GM18519 (cell line): ENCODE measurements at regions not wholly inside any gene's neighbourhood (a gene's known extent, or its start where the extent isn't known, plus 50 kb on each side); places are given as distances from the start of the nearest gene placed in this dataset.
"Not testable (repeated sequence)": the region's sequence is repeated elsewhere in the genome, so short reads cannot be mapped to it uniquely, and the experiment has no call there.

ENCODE experiments used
- ATAC-seq: cut with Tn5 transposase; IDR thresholded peaks from one replicate; pipeline ENCODE4 v1.9.1; 2021; ENCODE audit warnings: mild to moderate bottlenecking, moderate library complexity; ENCODE audit not compliant: unreplicated experiment, low FRiP score

DNA sequence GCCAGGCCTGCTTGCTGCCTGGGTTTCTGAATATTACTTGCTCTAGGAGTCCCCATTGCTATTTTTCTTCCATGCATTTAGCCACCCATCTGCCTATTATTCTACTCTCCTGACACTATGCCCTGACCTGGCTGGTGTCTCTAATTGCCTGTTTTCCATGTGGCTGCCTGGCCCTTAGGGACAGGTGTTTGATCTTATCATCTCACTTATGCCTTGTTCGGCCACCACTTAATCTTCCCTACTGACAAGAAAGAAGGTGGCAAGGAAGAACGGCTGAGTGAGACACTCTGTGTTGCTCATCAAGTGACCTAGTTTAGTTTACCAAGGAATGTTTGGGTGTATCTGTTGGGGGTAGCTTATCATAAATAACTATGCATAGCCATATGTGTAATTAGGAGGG, 50.4 kb upstream of the RAPH1 start:
- no peak for ATAC-seq

GRCh38 chr2:203586206-203586605, 51.1 kb upstream of the RAPH1 start:
- no peak for ATAC-seq

- no peak for ATAC-seq
These were observed 51.6 kb upstream of the RAPH1 start for GRCh38 chr2:203586696-203587095.

DNA sequence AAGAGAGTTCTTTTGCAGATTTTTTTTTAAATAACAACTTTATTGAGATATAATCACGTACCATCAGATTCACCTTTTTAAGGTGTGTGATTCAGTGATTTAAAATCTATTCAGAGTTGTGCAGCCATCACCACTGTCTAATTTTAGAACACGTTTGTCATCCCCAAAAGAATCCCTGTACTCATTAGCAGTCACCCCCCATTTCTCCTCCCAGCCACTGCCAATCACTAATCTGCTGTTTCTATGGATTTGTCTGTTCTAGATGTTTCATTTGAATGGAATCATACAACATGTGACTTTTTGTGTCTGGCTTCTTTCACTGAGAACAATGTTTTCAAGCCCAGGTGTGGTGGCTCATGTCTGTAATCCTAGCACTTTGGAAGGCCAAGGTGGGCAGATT, 55.4 kb upstream of the RAPH1 start:
- no peak for ATAC-seq

- no peak for ATAC-seq
These were observed 56.5 kb upstream of the RAPH1 start for GRCh38 chr2:203591642-203592041.

GRCh38 chr2:203592470-203592869, 57.4 kb upstream of the RAPH1 start:
- no peak for ATAC-seq

DNA sequence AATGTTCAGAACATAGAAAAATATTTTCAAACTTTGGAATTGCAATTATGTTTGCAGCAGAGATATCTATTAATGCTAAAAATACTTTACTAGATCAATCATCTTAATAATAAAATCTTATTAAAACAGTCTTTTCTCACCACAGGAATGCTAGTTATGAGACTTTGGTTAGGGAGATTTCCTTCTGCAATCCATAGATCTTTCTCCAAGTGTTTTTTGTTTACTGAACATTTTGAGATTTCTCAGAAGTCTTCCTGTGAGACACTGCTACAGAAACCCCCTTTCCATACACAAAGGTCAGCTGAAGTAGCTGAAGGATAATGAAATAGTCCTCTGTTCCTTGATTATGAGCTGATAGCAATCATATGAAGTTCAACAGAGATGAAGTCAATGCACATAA, 59.4 kb upstream of the RAPH1 start:
- ATAC-seq: no peak

DNA sequence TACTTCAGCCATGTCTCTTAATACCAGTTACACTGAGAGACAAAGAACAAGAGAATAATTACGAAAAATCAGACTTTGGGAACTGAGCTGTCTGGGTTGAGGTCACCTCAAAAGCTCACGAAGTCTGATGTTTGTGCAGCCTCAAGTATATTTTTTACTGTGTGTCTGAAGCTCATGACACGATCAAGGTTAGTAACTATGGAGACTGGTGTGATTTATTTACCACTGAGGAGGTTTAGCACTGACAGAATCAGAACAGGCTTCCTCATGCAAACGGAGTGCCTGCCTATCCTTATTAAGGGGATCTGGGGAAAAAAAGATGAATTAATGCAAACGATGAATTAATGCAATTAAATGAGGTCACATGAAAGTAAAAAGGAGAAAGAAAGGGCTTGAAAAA, 61.1 kb upstream of the RAPH1 start:
- no peak for ATAC-seq

DNA sequence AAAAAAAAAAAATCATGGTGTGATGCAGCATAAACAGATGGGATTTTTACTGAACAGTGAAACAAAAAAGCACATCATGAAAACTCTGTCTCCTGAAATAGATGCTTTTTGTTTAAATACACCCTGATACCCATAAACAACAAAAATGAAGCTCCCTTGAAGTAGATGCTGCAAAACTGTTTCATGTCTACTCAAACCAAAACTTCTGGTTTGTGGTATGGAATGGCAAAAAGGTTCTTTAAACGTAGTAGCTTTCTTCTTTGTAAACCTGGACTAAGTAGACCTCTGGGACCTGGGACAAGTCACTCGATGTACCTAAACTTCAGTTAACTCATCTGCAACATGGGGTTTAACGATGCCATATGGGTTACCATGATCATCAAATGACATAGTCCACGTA, 64.4 kb upstream of the RAPH1 start:
- ATAC-seq: peak; percentile 55

DNA sequence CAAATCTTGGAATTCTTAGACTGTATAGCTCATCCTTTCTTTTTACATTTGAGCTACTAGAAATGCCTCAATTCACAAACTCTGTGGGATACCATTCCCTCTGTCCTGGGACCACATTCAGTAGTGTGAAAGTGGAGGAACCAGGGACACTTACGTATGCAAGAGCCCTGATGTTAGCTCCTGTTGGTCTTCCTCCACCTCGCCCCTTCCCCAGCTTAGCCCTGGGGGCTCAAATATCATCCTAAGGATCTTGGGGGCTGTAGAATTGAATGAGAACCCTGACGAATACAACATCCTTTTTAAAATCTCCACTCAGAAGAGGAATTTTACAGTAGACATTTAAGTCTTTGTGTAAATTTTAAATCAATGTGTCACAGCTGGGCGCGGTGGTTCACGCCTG, 65.2 kb upstream of the RAPH1 start:
- ATAC-seq: no peak

GRCh38 chr2:203603456-203604389, 68.6 kb upstream of the RAPH1 start:
- ATAC-seq: no peak

- ATAC-seq: no peak
These were observed 70.2 kb upstream of the RAPH1 start for GRCh38 chr2:203605302-203605701.

DNA sequence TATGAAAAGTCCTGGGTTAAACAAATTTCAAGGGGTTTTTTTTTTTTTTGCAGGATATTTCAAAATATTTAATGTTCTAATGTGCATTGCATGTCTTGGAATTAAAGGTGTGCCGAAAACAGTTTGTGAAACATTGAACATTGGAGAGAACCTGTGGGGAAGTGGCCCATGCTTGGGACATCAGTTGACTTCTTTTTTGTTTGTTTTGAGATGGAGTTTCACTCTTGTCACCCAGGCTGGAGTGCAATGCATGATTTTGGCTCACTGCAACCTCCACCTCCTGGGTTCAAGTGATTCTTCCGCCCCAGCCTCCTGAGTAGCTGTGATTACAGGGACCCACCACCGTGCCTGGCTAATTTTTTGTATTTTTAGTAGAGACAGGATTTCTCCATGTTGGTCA, 71.0 kb upstream of the RAPH1 start:
- ATAC-seq: no peak

GRCh38 chr2:203610558-203610957, 75.5 kb upstream of the RAPH1 start:
- ATAC-seq: no peak

DNA sequence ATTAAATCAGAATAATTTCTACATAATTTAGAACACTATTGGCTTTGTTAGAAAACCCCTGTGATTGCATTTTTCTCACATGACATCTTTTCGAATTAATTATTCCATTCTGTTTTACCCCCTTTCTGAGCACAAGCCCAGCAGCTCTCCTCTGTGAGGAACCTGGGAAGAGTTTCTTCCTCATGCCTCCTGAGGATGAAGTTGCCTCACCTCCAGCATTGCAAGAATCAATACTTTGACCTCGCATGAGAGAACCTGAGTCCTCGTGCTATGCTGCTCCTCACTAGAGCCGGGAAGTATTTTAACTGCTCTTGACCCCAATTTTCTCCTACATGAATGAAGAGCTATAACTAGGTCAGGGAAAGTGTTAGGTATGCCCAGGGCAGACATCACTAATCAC, 77.1 kb upstream of the RAPH1 start:
- no peak for ATAC-seq

- no peak for ATAC-seq
These were observed 84.3 kb upstream of the RAPH1 start for GRCh38 chr2:203619267-203619878.

DNA sequence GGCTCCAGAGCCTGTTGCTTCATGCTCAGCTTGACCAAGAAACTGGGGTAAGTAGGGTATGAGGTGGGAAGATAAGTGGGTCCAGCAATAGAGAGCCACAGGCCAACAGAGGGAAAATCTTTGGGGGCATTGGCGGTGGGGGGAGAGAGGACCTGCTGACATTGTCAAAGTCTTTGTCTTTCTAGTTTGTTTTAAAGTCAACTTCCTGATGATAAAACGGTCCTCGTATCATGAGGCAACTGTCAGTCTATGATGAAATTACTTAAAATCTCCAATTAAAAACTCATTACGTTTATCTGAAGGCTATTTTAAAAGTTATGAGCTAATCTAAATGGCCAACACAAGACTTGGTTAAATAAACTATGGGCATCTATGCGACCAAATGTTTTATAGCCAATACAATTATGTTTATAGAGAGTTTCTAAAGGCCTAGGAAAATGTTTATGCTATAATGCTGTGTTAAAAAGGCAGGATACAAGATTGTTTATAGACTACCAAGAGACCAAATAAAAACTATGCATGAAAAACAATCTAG, 84.4 kb upstream of the CD28 start:
- no peak for ATAC-seq

DNA sequence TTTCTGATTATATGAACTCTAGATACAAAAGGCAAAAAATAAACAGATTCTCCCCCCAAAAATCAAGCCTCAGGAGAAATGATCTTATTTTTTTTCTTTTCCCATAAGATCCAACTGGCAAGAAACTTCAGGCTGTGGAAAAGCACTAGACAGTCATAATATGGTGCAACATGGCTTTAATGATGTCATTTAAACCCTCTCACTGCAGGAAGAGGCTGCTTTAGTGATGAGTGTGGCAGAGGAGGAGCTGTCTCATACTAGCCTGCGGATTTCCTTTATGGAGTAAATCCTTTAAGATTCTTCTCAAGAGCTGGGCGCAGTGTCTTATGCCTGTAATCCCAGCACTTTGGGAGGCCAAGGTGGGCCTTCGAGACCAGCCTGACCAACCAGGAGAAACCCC, 83.3 kb upstream of the CD28 start:
- ATAC-seq: no peak

DNA sequence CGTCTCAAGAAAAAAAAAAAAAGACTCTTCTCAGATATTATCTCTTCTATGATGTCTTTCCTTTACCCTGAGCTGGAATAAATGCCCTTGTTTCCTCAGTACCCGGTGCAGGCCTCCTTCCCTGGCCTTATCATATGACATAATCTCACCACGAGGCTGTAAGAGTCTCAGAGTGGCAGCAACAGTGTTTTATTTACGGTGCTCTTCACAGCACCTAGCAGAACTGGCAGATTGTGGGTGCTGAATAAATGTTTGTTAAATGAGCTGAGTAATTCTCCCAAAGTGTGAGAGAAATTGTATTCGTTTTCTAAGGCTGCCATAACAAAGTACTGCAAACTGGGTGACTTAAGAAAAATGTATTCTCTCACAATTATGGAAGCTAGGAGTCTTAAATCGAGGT, 82.8 kb upstream of the CD28 start:
- no peak for ATAC-seq

DNA sequence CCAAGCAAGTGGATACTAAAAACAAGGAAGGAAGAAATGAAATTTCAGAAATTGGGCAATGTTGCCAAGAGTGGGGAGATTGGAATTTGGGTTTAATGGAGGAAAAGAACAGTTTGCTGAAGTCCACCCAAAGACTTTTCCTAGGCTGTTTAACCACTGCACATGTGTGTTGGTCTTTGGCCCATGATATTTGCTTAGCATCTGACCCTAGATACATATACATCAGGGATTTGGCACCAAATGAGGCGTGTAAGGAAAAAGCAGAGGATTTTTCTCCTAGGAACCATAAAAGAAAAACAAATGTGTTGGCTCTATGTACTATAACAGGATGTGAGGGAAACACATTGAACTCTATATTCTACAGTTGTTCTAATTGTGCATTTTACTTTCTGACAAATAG, 80.7 kb upstream of the CD28 start:
- ATAC-seq: no peak

GRCh38 chr2:203626247-203626646, 80.2 kb upstream of the CD28 start:
- not testable (repeated sequence) for ATAC-seq
